ENCODE measurements at regions not wholly inside any gene's neighbourhood (a gene's known extent, or its start where the extent isn't known, plus 50 kb on each side); places are given as distances from the start of the nearest gene placed in this dataset.

DNA sequence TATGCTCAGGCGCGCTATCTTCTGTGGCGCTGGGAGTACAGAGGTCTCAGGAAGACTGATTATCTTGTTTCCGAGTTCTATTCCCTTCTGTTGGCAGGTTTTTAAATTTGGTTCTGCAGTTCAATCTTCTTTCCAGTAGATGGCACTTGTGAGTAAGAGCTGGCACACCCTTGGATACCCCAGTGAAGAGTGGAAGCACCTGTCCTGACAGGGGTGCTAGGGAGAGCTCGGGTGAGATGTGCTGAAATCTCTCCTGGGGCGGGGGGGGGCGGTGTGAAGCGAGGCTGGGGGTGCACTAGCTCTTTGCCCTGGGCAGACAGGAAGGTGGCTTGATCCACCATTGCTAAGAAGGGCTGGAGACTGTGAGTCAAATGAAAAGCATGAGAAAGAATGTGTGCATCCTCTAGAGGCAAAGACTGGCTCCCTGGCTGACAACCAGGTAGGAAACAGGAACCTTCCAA is 679.9 kb upstream of the CCDC179 start:
- H3K27ac ChIP-seq, result no peak overlapping the region
- intact Hi-C loops (cut with DNase I), result no loop called here
- H3K4me3 ChIP-seq, result no peak overlapping the region
- no peaks in the 10 kb centered on the region for H3K4me1 ChIP-seq
- TF ChIP-seq POLR2AphosphoS5 (IDR thresholded peaks at IDR 0.05; ENCODE audit: insufficient read depth in 1 of 2, low read depth in 1 of 2), result no peak
- no peak for TF ChIP-seq POLR2A (IDR thresholded peaks at IDR 0.05)
- TF ChIP-seq, protein P1, sequence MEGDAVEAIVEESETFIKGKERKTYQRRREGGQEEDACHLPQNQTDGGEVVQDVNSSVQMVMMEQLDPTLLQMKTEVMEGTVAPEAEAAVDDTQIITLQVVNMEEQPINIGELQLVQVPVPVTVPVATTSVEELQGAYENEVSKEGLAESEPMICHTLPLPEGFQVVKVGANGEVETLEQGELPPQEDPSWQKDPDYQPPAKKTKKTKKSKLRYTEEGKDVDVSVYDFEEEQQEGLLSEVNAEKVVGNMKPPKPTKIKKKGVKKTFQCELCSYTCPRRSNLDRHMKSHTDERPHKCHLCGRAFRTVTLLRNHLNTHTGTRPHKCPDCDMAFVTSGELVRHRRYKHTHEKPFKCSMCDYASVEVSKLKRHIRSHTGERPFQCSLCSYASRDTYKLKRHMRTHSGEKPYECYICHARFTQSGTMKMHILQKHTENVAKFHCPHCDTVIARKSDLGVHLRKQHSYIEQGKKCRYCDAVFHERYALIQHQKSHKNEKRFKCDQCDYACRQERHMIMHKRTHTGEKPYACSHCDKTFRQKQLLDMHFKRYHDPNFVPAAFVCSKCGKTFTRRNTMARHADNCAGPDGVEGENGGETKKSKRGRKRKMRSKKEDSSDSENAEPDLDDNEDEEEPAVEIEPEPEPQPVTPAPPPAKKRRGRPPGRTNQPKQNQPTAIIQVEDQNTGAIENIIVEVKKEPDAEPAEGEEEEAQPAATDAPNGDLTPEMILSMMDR (IDR thresholded peaks at IDR 0.05), result no peak
- H3K27me3 ChIP-seq, result no peaks in the 10 kb centered on the region
- no peaks in the 10 kb centered on the region for H3K36me3 ChIP-seq
- H3K9me3 ChIP-seq, result no peaks in the 10 kb centered on the region
- DNase-seq (ENCODE audit: extremely low spot score in 2 of 2), result no peak

DNA sequence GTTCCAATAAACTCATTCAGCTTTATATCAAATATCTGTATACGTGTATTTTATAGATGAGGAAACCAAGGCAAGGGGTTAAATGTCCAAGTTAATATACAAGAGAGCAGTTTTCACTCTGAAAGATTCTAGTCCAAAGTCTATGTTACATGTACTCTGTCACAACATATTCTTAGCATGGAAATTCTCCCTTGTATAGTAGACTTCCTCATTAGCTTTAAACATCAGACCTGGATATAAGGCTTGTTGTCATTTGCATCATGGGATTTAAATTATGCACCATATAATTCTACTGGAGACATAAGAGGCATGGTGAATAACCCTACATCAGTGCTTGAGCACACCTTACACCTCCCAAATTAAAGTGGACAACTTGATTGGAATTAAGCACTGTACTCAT is 681.9 kb upstream of the CCDC179 start:
- no peaks in the 10 kb centered on the region for H3K9me3 ChIP-seq
- no peak overlapping the region for H3K4me3 ChIP-seq
- intact Hi-C loops (cut with DNase I), result no loop called here
- no peak overlapping the region for H3K27ac ChIP-seq
- H3K27me3 ChIP-seq, result no peaks in the 10 kb centered on the region
- no peak for DNase-seq (ENCODE audit: extremely low spot score in 2 of 2)
- H3K4me1 ChIP-seq, result no peaks in the 10 kb centered on the region
- TF ChIP-seq POLR2AphosphoS5 (IDR thresholded peaks at IDR 0.05; ENCODE audit: insufficient read depth in 1 of 2, low read depth in 1 of 2), result no peak
- TF ChIP-seq POLR2A (IDR thresholded peaks at IDR 0.05), result no peak
- TF ChIP-seq, protein P1 (IDR thresholded peaks at IDR 0.05), result no peak
- H3K36me3 ChIP-seq, result no peaks in the 10 kb centered on the region

DNA sequence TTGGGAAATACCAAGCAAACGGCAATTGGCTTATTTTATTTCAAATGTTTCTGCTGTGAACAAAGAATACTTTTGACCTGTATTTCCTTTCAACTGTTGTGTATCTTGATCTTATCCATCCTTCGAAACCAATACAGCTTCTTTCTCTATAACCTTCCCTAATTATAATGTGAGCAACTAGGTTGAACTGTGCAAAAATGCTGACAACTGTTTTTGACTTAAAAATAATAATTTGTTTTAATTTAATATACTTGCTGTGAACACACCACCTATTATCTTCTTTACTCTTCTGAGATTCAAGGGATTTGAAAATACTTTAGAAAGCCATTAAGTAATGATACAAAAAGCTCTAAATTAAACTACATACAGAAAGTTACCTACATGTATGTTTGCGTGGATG is 682.5 kb upstream of the CCDC179 start:
- TF ChIP-seq POLR2A (IDR thresholded peaks at IDR 0.05), result no peak
- no peak for TF ChIP-seq POLR2AphosphoS5 (IDR thresholded peaks at IDR 0.05; ENCODE audit: insufficient read depth in 1 of 2, low read depth in 1 of 2)
- TF ChIP-seq, protein P1 (IDR thresholded peaks at IDR 0.05), result no peak
- DNase-seq (ENCODE audit: extremely low spot score in 2 of 2), result no peak
- Histone ChIP-seq H3K27me3 (no peaks in the 10 kb centered on the region), H3K4me1 (no peaks in the 10 kb centered on the region), H3K27ac (no peak overlapping the region), H3K36me3 (no peaks in the 10 kb centered on the region), H3K4me3 (no peak overlapping the region), H3K9me3 (no peaks in the 10 kb centered on the region)
- intact Hi-C loops (cut with DNase I), result no loop called here

DNA sequence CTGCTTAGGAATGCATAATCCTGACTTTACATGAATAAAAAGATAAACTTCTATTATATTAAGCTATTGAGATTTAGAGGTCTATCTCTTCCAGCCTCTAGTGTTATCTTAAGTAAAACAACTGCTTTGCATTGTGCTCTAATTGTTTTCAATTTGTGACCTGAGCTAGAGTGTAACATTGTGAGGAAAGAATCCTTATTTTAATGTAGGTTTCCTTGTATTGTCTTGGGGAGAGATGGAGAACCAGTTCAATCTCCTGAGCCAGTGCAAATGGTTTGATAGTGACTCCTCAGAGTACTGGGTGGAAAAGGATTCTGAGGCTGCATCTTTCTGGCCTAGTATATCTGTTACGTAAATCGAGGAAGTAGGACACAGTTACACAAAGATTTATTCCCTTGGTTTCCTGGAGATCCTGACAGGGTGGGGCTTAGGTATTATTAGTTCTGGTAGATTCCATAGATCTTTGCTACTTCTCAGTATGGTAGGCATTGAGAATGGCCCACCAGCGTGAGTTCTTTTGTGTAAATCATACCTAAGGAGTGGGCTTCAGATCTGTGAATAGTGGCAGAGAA is 683.5 kb upstream of the CCDC179 start:
- Histone ChIP-seq H3K27ac (no peak overlapping the region), H3K4me3 (no peak overlapping the region), H3K36me3 (no peaks in the 10 kb centered on the region), H3K4me1 (no peaks in the 10 kb centered on the region), H3K27me3 (no peaks in the 10 kb centered on the region), H3K9me3 (no peaks in the 10 kb centered on the region)
- TF ChIP-seq POLR2A (IDR thresholded peaks at IDR 0.05) (no peak), POLR2AphosphoS5 (IDR thresholded peaks at IDR 0.05; ENCODE audit: insufficient read depth in 1 of 2, low read depth in 1 of 2) (no peak)
- TF ChIP-seq, protein P1 (IDR thresholded peaks at IDR 0.05), result no peak
- no peak for DNase-seq (ENCODE audit: extremely low spot score in 2 of 2)
- intact Hi-C loops (cut with DNase I), result no loop called here

DNA sequence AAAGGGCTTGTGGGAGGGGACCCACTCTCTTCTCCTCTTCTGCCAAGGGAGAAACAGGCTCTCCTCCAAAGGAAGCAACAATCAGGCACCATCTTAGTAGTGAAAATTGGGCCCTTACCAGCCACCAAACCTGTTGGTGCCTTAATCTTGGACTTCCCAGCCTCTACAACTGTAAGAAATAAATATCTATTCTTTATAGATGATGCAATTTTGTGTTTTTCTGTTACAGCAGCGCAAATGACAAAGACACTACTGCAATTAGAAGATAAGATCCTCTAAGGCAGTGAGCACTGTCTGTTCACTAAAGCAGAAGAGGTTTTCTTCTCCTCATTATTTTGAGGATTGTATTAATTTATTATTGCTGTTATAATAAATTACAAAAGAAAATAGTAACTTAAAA is 691.4 kb upstream of the CCDC179 start:
- Histone ChIP-seq H3K4me1 (no peaks in the 10 kb centered on the region), H3K9me3 (no peaks in the 10 kb centered on the region), H3K4me3 (no peak overlapping the region), H3K27ac (no peak overlapping the region), H3K36me3 (no peaks in the 10 kb centered on the region), H3K27me3 (no peaks in the 10 kb centered on the region)
- intact Hi-C loops (cut with DNase I), result no loop called here
- TF ChIP-seq, protein P1 (IDR thresholded peaks at IDR 0.05), result no peak
- TF ChIP-seq POLR2A (IDR thresholded peaks at IDR 0.05), result no peak
- TF ChIP-seq POLR2AphosphoS5 (IDR thresholded peaks at IDR 0.05; ENCODE audit: insufficient read depth in 1 of 2, low read depth in 1 of 2), result no peak
- no peak for DNase-seq (ENCODE audit: extremely low spot score in 2 of 2)
